Osteoblast (primary cell): ENCODE measurements at regions not wholly inside any gene's neighbourhood (a gene's known extent, or its start where the extent isn't known, plus 50 kb on each side); places are given as distances from the start of the nearest gene placed in this dataset.

ENCODE experiments used
- DNase-seq: peaks from one replicate; pipeline ENCODE4 v3.0.0; 2011; ENCODE audit warnings: low spot score, mixed read lengths; ENCODE audit not compliant: insufficient read length; ENCODE audit errors: missing footprints
- H2AFZ ChIP-seq: 2 replicates; pipeline ENCODE4 v1.6.0; 2011; ENCODE audit warnings: mild to moderate bottlenecking, low read length
- H3K27ac ChIP-seq: 2 replicates; pipeline ENCODE4 v1.5.1; 2011; ENCODE audit warnings: mild to moderate bottlenecking, low read depth, low read length, moderate library complexity
- H3K27me3 ChIP-seq: 2 replicates; pipeline ENCODE4 v1.6.0; 2012; ENCODE audit warnings: mild to moderate bottlenecking, control low read depth, inconsistent platforms, low read length, moderate library complexity; ENCODE audit not compliant: insufficient read depth
- H3K36me3 ChIP-seq: 2 replicates; pipeline ENCODE4 v1.5.1; 2011; ENCODE audit warnings: mild to moderate bottlenecking, low read length, control low read depth, moderate library complexity; ENCODE audit not compliant: insufficient read depth
- H3K4me1 ChIP-seq: 2 replicates; pipeline ENCODE4 v1.5.1; 2011; ENCODE audit warnings: mild to moderate bottlenecking, low read length, control low read depth, moderate library complexity; ENCODE audit not compliant: insufficient read depth
- H3K4me2 ChIP-seq: 2 replicates; pipeline ENCODE4 v1.6.0; 2011; ENCODE audit warnings: mild to moderate bottlenecking, low read length; ENCODE audit not compliant: insufficient read depth
- H3K4me3 ChIP-seq: fragments of 200-600 bp; sonication (generic); 3 replicates; pipeline ENCODE4 v1.5.1; 2012; ENCODE audit warnings: mild to moderate bottlenecking, low read length, inconsistent platforms; ENCODE audit not compliant: insufficient read depth
- H3K79me2 ChIP-seq: 2 replicates; pipeline ENCODE4 v1.6.0; 2012; ENCODE audit warnings: mild to moderate bottlenecking, low read length, control low read depth, inconsistent platforms; ENCODE audit not compliant: insufficient read depth
- H3K9me3 ChIP-seq: 2 replicates; pipeline ENCODE4 v1.5.1; 2011; ENCODE audit warnings: low read depth, low read length, control low read depth
- H4K20me1 ChIP-seq: 2 replicates; pipeline ENCODE4 v1.6.0; 2012; ENCODE audit warnings: mild to moderate bottlenecking, low read length, control low read depth; ENCODE audit not compliant: insufficient read depth
- TF ChIP-seq, protein P1 (sequence below): IDR thresholded peaks from 2 replicates; pipeline ENCODE4 v1.5.1; 2011; ENCODE audit warnings: mild to moderate bottlenecking, low read depth, low read length, moderate library complexity; ENCODE audit errors: extremely low read depth

DNA sequence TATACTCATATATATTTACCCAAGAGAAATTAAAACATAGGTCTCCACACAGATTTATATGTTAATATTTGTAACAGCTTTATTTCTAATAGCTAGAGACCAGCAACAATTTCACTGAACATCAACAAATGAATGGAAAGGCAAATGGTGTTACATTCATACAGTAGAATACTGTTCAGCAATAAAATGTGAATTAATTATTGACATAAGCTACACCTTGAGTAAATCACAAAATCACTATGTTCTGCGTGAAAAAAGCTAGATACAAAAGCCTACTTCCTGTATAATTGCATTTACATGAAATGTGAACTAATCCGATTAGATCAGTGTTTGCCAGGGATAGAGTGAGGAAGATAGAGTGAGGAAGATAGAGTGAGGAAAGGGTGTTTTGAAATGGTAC is 945.7 kb downstream of the SQOR start:
- no peak for DNase-seq
- Histone ChIP-seq H3K4me3 (no peak overlapping the region), H3K4me2 (no peak overlapping the region), H3K9me3 (peaks cover 5% of the 10 kb centered on the region), H2AFZ (no peak overlapping the region), H4K20me1 (no peaks in the 10 kb centered on the region), H3K27me3 (no peaks in the 10 kb centered on the region), H3K4me1 (no peaks in the 10 kb centered on the region), H3K27ac (no peak overlapping the region), H3K79me2 (no peaks in the 10 kb centered on the region), H3K36me3 (no peaks in the 10 kb centered on the region)
- TF ChIP-seq, protein P1, sequence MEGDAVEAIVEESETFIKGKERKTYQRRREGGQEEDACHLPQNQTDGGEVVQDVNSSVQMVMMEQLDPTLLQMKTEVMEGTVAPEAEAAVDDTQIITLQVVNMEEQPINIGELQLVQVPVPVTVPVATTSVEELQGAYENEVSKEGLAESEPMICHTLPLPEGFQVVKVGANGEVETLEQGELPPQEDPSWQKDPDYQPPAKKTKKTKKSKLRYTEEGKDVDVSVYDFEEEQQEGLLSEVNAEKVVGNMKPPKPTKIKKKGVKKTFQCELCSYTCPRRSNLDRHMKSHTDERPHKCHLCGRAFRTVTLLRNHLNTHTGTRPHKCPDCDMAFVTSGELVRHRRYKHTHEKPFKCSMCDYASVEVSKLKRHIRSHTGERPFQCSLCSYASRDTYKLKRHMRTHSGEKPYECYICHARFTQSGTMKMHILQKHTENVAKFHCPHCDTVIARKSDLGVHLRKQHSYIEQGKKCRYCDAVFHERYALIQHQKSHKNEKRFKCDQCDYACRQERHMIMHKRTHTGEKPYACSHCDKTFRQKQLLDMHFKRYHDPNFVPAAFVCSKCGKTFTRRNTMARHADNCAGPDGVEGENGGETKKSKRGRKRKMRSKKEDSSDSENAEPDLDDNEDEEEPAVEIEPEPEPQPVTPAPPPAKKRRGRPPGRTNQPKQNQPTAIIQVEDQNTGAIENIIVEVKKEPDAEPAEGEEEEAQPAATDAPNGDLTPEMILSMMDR, result no peak

DNA sequence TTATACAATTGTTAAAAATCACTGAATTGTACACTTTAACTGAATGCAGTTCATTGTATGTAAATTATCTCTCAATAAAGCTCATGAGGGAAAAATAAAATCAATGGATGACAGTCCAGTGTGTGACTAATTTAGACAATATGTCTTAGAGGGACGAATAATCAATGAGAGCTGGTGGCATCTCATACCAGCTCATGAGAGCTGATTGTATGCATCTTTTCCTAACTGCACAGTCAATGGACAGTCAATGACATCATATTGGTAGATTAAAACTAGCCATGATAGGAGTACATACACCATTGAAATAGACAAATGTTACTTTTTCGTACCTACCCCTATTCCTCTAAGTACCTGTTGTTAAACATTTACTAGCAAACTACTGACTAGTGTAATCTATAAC is 946.1 kb downstream of the SQOR start:
- Histone ChIP-seq H3K36me3 (no peaks in the 10 kb centered on the region), H3K27ac (no peak overlapping the region), H3K9me3 (peaks cover 4% of the 10 kb centered on the region), H2AFZ (no peak overlapping the region), H3K79me2 (no peaks in the 10 kb centered on the region), H4K20me1 (no peaks in the 10 kb centered on the region), H3K27me3 (no peaks in the 10 kb centered on the region), H3K4me3 (no peak overlapping the region), H3K4me2 (no peak overlapping the region), H3K4me1 (no peaks in the 10 kb centered on the region)
- DNase-seq, result no peak
- TF ChIP-seq, protein P1, result no peak

DNA sequence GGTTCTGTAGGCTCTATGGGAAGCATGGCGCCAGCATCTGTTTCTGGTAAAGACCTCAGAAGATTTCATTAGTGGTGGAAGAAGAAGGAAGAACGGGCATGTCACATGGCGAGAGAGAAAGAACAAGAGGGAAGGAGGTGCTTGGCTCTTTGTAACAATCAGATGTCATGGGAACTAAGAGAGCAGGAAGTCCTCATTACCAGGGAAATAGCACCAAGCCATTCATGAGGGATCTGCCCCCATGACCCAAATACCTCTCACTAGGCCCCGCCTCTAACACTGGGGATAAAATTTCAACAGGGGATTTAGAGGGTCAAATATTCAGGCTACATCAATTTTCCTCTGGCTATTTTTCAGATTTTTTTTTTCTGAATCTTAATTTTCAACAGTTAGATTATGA is 954.3 kb downstream of the SQOR start:
- H4K20me1 ChIP-seq, result no peaks in the 10 kb centered on the region
- H3K27ac ChIP-seq, result no peak overlapping the region
- DNase-seq, result no peak
- no peak overlapping the region for H3K4me3 ChIP-seq
- no peaks in the 10 kb centered on the region for H3K36me3 ChIP-seq
- H3K4me2 ChIP-seq, result no peak overlapping the region
- H3K4me1 ChIP-seq, result no peaks in the 10 kb centered on the region
- no peak overlapping the region for H2AFZ ChIP-seq
- no peaks in the 10 kb centered on the region for H3K79me2 ChIP-seq
- TF ChIP-seq, protein P1, result no peak
- H3K9me3 ChIP-seq, result peaks cover 5% of the 10 kb centered on the region
- no peaks in the 10 kb centered on the region for H3K27me3 ChIP-seq

DNA sequence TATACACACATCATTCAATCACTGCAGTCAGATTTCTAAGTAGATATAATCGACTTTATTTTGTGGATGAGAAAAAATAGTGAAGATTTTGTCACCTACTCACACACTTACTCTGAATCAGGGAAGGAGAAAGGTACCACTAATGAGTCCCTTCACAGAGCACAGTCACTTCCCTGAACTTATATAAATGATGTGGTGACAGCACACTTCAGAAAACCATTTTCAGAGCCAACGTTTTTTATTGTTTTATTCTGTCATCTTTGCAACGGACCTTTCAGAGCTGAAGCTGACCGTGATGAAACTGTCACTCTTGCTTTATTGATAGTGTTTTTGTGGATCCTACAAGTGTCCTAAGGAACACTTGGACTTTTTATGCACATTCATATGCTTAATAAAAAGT is 956.6 kb downstream of the SQOR start:
- no peak overlapping the region for H3K4me3 ChIP-seq
- peaks cover 3% of the 10 kb centered on the region for H3K9me3 ChIP-seq
- TF ChIP-seq, protein P1, result no peak
- H3K4me1 ChIP-seq, result no peaks in the 10 kb centered on the region
- DNase-seq, result no peak
- H3K36me3 ChIP-seq, result no peaks in the 10 kb centered on the region
- no peak overlapping the region for H3K27ac ChIP-seq
- no peak overlapping the region for H2AFZ ChIP-seq
- no peak overlapping the region for H3K4me2 ChIP-seq
- H3K27me3 ChIP-seq, result no peaks in the 10 kb centered on the region
- no peaks in the 10 kb centered on the region for H3K79me2 ChIP-seq
- H4K20me1 ChIP-seq, result no peaks in the 10 kb centered on the region
